HEK293 (cell line): ENCODE measurements at regions not wholly inside any gene's neighbourhood (a gene's known extent, or its start where the extent isn't known, plus 50 kb on each side); places are given as distances from the start of the nearest gene placed in this dataset.

Source experiments
- YY1 ChIP-seq: fragments of 450-650 bp; formaldehyde crosslinking; IDR thresholded peaks from 2 replicates; pipeline ENCODE4 v1.5.1; 2018; ENCODE audit warnings: missing biosample characterization, missing genetic modification characterization
- ZNF138 ChIP-seq: fragments of 450-650 bp; formaldehyde crosslinking; IDR thresholded peaks from 2 replicates; pipeline ENCODE4 v1.5.1; 2016; ENCODE audit warnings: missing biosample characterization, missing genetic modification characterization, borderline replicate concordance
- ZNF140 ChIP-seq: fragments of 450-650 bp; formaldehyde crosslinking; IDR thresholded peaks from 2 replicates; pipeline ENCODE4 v1.5.1; 2016; ENCODE audit warnings: missing biosample characterization, missing genetic modification characterization
- TF ChIP-seq, protein P1 (sequence below): fragments of 450-650 bp; formaldehyde crosslinking; IDR thresholded peaks from 2 replicates; pipeline ENCODE4 v1.5.1; 2016; ENCODE audit warnings: missing biosample characterization, missing genetic modification characterization
- TF ChIP-seq, protein P2 (sequence below): fragments of 450-650 bp; formaldehyde crosslinking; IDR thresholded peaks from 2 replicates; pipeline ENCODE4 v1.5.1; 2016; ENCODE audit warnings: missing biosample characterization, missing genetic modification characterization
- TF ChIP-seq, protein P3 (sequence below): fragments of 450-650 bp; formaldehyde crosslinking; IDR thresholded peaks from 2 replicates; pipeline ENCODE4 v1.5.1; 2016; ENCODE audit warnings: missing biosample characterization, missing genetic modification characterization

DNA sequence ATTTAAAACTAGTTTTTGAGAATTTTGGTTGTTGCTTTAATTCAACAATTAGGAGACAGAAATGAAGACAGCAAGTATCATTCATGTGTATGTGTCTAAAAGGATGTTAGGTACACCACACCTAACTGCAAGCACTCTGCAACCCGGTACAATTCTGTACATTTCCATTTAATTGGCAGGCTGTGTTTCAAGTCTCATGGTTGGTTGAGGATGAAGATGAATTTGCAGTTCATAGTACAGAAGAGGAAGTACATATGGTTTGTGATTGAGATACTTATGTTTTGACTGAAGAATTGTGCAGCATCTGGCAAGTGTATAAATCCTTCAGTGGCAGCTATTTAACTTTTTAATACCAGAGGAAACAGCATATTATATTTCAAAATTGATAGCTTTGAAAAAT is 628.7 kb upstream of the ZNF608 start:
- TF ChIP-seq, protein P1, sequence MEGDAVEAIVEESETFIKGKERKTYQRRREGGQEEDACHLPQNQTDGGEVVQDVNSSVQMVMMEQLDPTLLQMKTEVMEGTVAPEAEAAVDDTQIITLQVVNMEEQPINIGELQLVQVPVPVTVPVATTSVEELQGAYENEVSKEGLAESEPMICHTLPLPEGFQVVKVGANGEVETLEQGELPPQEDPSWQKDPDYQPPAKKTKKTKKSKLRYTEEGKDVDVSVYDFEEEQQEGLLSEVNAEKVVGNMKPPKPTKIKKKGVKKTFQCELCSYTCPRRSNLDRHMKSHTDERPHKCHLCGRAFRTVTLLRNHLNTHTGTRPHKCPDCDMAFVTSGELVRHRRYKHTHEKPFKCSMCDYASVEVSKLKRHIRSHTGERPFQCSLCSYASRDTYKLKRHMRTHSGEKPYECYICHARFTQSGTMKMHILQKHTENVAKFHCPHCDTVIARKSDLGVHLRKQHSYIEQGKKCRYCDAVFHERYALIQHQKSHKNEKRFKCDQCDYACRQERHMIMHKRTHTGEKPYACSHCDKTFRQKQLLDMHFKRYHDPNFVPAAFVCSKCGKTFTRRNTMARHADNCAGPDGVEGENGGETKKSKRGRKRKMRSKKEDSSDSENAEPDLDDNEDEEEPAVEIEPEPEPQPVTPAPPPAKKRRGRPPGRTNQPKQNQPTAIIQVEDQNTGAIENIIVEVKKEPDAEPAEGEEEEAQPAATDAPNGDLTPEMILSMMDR (tag by site-specific recombination): no peak
- TF ChIP-seq YY1: no peak
- TF ChIP-seq, protein P2, sequence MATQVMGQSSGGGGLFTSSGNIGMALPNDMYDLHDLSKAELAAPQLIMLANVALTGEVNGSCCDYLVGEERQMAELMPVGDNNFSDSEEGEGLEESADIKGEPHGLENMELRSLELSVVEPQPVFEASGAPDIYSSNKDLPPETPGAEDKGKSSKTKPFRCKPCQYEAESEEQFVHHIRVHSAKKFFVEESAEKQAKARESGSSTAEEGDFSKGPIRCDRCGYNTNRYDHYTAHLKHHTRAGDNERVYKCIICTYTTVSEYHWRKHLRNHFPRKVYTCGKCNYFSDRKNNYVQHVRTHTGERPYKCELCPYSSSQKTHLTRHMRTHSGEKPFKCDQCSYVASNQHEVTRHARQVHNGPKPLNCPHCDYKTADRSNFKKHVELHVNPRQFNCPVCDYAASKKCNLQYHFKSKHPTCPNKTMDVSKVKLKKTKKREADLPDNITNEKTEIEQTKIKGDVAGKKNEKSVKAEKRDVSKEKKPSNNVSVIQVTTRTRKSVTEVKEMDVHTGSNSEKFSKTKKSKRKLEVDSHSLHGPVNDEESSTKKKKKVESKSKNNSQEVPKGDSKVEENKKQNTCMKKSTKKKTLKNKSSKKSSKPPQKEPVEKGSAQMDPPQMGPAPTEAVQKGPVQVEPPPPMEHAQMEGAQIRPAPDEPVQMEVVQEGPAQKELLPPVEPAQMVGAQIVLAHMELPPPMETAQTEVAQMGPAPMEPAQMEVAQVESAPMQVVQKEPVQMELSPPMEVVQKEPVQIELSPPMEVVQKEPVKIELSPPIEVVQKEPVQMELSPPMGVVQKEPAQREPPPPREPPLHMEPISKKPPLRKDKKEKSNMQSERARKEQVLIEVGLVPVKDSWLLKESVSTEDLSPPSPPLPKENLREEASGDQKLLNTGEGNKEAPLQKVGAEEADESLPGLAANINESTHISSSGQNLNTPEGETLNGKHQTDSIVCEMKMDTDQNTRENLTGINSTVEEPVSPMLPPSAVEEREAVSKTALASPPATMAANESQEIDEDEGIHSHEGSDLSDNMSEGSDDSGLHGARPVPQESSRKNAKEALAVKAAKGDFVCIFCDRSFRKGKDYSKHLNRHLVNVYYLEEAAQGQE: no peak
- TF ChIP-seq, protein P3, sequence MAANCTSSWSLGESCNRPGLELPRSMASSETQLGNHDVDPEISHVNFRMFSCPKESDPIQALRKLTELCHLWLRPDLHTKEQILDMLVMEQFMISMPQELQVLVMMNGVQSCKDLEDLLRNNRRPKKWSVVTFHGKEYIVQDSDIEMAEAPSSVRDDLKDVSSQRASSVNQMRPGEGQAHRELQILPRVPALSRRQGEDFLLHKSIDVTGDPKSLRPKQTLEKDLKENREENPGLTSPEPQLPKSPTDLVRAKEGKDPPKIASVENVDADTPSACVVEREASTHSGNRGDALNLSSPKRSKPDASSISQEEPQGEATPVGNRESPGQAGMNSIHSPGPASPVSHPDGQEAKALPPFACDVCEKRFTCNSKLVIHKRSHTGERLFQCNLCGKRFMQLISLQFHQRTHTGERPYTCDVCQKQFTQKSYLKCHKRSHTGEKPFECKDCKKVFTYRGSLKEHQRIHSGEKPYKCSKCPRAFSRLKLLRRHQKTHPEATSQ (tag by site-specific recombination): no peak
- no peak for TF ChIP-seq ZNF140 (tag by site-specific recombination)
- no peak for TF ChIP-seq ZNF138
